ENCODE measurements at regions not wholly inside any gene's neighbourhood (a gene's known extent, or its start where the extent isn't known, plus 50 kb on each side); places are given as distances from the start of the nearest gene placed in this dataset.

- H3K4me3 ChIP-seq (replicated peaks; ENCODE audit: low read depth, low read length) = no peak overlapping the region
- TF ChIP-seq CTCF (IDR thresholded peaks at IDR 0.05; ENCODE audit: insufficient read depth, low read length, poor library complexity, severe bottlenecking) = no peak
- no peak for DNase-seq (ENCODE audit: extremely low read depth, insufficient read length)
- H3K36me3 ChIP-seq (ENCODE audit: control insufficient read depth, insufficient read depth, low read length) = no peaks in the 10 kb centered on the region
- H3K27me3 ChIP-seq (replicated peaks; ENCODE audit: control insufficient read depth, insufficient read depth, low read length) = no peaks in the 10 kb centered on the region
These were observed 563.8 kb downstream of the TDRD15 start for GRCh38 chr2:21687589-21687988.

DNA sequence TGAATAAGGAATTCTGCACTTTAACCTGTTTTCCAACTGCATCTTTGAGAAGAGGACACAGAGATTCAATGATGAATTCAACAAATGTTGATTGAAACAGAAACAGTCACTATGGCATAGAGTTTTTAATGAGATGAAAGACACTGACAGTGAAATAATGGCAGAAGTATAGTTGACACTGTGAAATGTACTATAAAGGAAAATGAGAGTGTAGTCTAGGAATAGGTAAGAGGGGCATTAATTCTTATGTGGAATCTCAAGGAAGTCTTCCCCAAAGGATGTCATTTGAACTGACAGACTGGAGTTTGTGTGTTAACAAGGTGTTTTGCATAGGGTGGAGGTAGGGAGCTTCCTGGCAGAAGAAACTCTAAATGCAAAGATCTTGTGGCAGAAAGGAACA, 566.2 kb downstream of the TDRD15 start:
- no peak for DNase-seq (ENCODE audit: extremely low read depth, insufficient read length)
- no peaks in the 10 kb centered on the region for H3K27me3 ChIP-seq (replicated peaks; ENCODE audit: control insufficient read depth, insufficient read depth, low read length)
- no peaks in the 10 kb centered on the region for H3K36me3 ChIP-seq (ENCODE audit: control insufficient read depth, insufficient read depth, low read length)
- no peak overlapping the region for H3K4me3 ChIP-seq (replicated peaks; ENCODE audit: low read depth, low read length)
- TF ChIP-seq CTCF (IDR thresholded peaks at IDR 0.05; ENCODE audit: insufficient read depth, low read length, poor library complexity, severe bottlenecking) = no peak

- Histone ChIP-seq H3K36me3 (ENCODE audit: control insufficient read depth, insufficient read depth, low read length) (no peaks in the 10 kb centered on the region), H3K27me3 (replicated peaks; ENCODE audit: control insufficient read depth, insufficient read depth, low read length) (no peaks in the 10 kb centered on the region), H3K4me3 (replicated peaks; ENCODE audit: low read depth, low read length) (no peak overlapping the region)
- no peak for TF ChIP-seq CTCF (IDR thresholded peaks at IDR 0.05; ENCODE audit: insufficient read depth, low read length, poor library complexity, severe bottlenecking)
- no peak for DNase-seq (ENCODE audit: extremely low read depth, insufficient read length)
These were observed 569.3 kb downstream of the TDRD15 start for GRCh38 chr2:21693081-21693480.

DNA sequence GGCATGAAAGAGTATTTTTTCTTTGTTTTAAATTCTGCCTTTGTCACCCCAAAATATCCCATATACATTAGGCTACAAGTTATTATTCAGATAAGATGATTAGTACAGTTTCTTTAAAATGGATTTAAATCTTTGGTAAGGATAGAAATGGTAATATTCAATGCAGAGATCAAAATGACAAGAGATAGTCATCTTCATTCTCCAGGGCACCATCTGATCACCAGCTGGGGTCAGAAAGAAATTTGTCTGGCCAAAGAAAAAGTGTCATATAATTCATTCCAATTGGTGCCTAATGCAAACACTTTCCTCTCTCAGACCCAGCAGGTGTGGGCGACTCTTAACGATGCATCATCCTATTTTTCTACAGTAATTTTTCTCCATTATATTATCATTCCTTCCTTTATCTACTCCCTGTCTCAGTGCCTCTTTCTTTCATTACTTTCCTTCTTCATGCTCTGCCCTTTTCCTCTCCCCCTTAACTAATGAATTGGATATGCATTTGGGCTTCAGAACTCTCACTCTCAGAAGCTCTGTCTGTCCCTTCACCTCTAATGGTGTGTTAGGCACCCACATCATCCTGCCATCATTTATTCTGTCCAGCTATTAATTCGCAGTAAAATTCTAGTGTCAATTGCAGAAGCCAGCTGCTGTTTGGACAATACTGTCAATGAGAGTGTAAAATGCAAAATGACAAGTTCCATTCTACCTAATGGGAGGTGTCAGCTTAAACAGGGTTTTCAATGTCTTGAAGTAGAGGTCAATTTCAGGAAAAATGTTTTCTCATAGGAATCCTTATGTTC, 570.5 kb downstream of the TDRD15 start:
- no peak for TF ChIP-seq CTCF (IDR thresholded peaks at IDR 0.05; ENCODE audit: insufficient read depth, low read length, poor library complexity, severe bottlenecking)
- Histone ChIP-seq H3K36me3 (ENCODE audit: control insufficient read depth, insufficient read depth, low read length) (no peaks in the 10 kb centered on the region), H3K27me3 (replicated peaks; ENCODE audit: control insufficient read depth, insufficient read depth, low read length) (no peaks in the 10 kb centered on the region), H3K4me3 (replicated peaks; ENCODE audit: low read depth, low read length) (no peak overlapping the region)
- no peak for DNase-seq (ENCODE audit: extremely low read depth, insufficient read length)

GRCh38 chr2:21696900-21697299, 573.1 kb downstream of the TDRD15 start:
- Histone ChIP-seq H3K27me3 (replicated peaks; ENCODE audit: control insufficient read depth, insufficient read depth, low read length) (no peaks in the 10 kb centered on the region), H3K4me3 (replicated peaks; ENCODE audit: low read depth, low read length) (no peak overlapping the region), H3K36me3 (ENCODE audit: control insufficient read depth, insufficient read depth, low read length) (no peaks in the 10 kb centered on the region)
- no peak for DNase-seq (ENCODE audit: extremely low read depth, insufficient read length)
- no peak for TF ChIP-seq CTCF (IDR thresholded peaks at IDR 0.05; ENCODE audit: insufficient read depth, low read length, poor library complexity, severe bottlenecking)
